HS-5 (cell line): ENCODE measurements at regions not wholly inside any gene's neighbourhood (a gene's known extent, or its start where the extent isn't known, plus 50 kb on each side); places are given as distances from the start of the nearest gene placed in this dataset.

Source experiments
- DNase-seq: peaks from one replicate; pipeline ENCODE4 v3.0.0-alpha.2; 2012; ENCODE audit warnings: low read depth

GRCh38 chr14:30299915-30300314 lies 259.0 kb upstream of the G2E3 start:
- no peak for DNase-seq

GRCh38 chr14:30303350-30303749 lies 255.6 kb upstream of the G2E3 start:
- DNase-seq: no peak

GRCh38 chr14:30305346-30305745 lies 253.6 kb upstream of the G2E3 start:
- DNase-seq: no peak

GRCh38 chr14:30309405-30309804 lies 249.6 kb upstream of the G2E3 start:
- DNase-seq: no peak

GRCh38 chr14:30312214-30312613 lies 246.7 kb upstream of the G2E3 start:
- no peak for DNase-seq

GRCh38 chr14:30317729-30318128 lies 241.2 kb upstream of the G2E3 start:
- no peak for DNase-seq

- no peak for DNase-seq
Measured at GRCh38 chr14:30322819-30323218, 236.1 kb upstream of the G2E3 start.

- DNase-seq: no peak
Measured at GRCh38 chr14:30330033-30330432, 228.9 kb upstream of the G2E3 start.

GRCh38 chr14:30330445-30330844 lies 228.5 kb upstream of the G2E3 start:
- DNase-seq: no peak

GRCh38 chr14:30331030-30331429 lies 227.9 kb upstream of the G2E3 start:
- DNase-seq: no peak

- DNase-seq: no peak
Measured at GRCh38 chr14:30332374-30332773, 226.6 kb upstream of the G2E3 start.

- peak; percentile 5 for DNase-seq
Measured at GRCh38 chr14:30333934-30334333, 225.0 kb upstream of the G2E3 start.

GRCh38 chr14:30337456-30337855 lies 221.5 kb upstream of the G2E3 start:
- no peak for DNase-seq

- no peak for DNase-seq
Measured at GRCh38 chr14:30339311-30339901, 219.6 kb upstream of the G2E3 start.

- DNase-seq: no peak
Measured at GRCh38 chr14:30340495-30340894, 218.5 kb upstream of the G2E3 start.

- no peak for DNase-seq
Measured at GRCh38 chr14:30345511-30345910, 213.4 kb upstream of the G2E3 start.

- no peak for DNase-seq
Measured at GRCh38 chr14:30348445-30348844, 210.5 kb upstream of the G2E3 start.

- DNase-seq: no peak
Measured at GRCh38 chr14:30349520-30349919, 209.4 kb upstream of the G2E3 start.

- DNase-seq: no peak
Measured at GRCh38 chr14:30354439-30354838, 204.5 kb upstream of the G2E3 start.

- no peak for DNase-seq
Measured at GRCh38 chr14:30355431-30355913, 203.5 kb upstream of the G2E3 start.

- no peak for DNase-seq
Measured at GRCh38 chr14:30356438-30357202, 202.3 kb upstream of the G2E3 start.

GRCh38 chr14:30357791-30358190 lies 201.2 kb upstream of the G2E3 start:
- no peak for DNase-seq

- no peak for DNase-seq
Measured at GRCh38 chr14:30362369-30363218, 196.4 kb upstream of the G2E3 start.
